NCI-H69 (cell line): ENCODE measurements at regions not wholly inside any gene's neighbourhood (a gene's known extent, or its start where the extent isn't known, plus 50 kb on each side); places are given as distances from the start of the nearest gene placed in this dataset.

ENCODE experiments used
- DNase-seq: peaks from one replicate; lab custom pipeline; 2025; lab: John Stamatoyannopoulos, UW

DNA sequence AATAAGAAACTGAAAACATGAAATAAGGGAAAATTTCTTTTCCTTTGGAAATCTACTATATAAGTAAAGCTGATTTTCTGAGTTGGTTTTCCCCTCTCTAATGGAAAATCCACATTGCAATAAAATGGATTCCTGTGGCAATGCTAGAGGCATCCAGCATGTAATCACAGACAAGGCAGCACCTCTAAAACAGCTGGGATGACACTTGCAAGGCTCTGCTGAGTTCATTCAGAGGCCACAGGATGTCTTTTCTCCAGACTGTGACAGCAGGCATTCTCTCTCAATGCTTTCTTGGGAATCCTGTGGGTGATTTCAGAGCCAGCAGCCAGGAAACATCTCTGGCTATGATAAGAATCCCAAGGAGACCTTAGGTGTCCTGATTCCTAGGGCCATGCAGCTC, 201.3 kb upstream of the BLID start:
- no peak for DNase-seq

DNA sequence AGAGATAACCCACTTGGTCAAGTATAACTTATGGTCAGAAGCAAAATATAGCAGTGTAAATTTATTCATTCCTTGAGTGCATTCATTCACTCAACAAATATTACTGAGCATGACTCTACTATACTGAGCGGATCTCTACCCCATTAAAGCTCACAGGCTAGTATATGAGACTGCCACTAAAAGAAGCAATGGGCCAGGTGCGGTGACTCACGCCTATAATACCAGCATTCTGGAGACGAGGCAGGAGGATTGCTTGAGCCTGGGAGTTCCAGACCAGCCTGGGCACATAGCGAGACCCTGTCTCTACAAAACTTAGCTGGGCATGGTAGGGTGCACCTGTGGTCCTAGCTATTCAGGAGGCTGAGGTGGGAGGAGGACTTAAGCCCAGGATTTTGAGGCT, 197.6 kb upstream of the BLID start:
- no peak for DNase-seq

DNA sequence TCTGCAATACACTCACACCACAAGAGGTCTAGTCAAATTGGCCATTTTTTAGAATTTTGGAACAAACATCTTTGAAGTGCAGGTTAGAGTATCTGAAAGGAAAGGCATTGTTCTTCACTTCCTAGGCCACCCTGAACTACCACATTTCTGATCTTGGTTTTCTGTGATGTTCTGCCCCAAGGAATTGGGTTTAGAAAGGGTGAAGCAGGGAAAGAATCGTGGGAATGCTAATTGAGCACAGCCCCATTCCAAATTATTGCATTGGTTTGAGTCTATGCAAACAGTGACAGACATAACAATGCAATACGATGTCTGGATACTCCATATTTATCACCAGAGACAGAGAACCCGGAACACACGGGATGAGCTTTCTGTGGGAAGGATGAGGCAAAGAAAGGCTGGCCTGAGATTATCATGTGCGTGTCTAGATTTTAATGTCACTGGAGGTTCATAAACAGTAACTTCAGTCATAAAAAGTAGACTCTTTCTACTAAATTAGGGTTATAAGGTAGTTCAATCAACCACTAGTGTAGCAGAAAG, 195.3 kb upstream of the BLID start:
- no peak for DNase-seq

DNA sequence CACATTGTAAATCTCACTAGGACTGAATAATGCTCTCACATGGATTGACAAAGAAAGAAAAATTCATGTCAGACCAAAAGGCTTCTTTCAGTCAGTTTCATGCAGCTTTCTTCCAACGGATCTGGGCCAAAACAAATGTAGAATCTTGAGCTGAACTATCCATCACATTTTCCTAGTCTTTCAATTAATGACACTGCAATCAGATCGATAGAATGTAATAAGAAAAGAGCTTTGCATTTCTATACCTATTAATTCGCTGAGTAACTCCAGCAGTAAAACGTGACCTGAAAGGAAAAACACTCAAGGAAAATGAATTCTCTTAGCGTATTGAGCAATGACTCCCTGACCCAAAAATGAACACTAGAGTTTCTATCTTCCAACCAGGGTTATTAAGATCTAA, 194.8 kb upstream of the BLID start:
- no peak for DNase-seq

DNA sequence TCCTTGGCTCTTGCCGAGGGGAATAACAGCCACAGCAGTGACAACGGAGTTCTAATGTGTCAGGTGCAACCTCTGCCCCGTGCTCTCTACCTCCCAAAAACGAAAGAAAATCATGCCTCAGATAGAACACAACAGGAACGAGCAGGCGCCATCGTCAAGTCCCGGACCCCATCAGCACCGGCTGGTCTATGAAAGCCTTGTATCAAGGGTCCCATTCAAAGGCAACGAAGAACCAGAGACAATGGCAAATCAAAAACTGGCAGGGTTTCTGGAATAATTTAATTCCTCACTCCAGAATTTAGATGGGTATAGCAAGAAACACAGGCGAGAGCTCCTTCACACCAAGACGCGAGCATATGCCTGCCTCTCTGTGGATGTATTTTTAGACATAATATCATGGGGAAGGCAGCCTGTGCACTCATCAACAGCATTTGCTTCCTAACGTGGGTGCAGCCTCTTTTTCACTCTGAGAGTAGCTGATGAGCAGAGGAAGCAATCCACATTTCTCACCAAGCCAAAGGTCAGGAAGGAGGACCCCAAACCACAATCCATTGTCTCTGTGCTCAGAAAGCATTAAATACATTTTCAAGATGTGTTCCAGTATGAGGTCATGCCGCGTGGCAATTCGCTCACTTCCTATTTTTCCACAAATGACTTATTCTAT, 193.4 kb upstream of the BLID start:
- no peak for DNase-seq

- no peak for DNase-seq
Measured at GRCh38 chr11:122308226-122308625, 192.2 kb upstream of the BLID start.

DNA sequence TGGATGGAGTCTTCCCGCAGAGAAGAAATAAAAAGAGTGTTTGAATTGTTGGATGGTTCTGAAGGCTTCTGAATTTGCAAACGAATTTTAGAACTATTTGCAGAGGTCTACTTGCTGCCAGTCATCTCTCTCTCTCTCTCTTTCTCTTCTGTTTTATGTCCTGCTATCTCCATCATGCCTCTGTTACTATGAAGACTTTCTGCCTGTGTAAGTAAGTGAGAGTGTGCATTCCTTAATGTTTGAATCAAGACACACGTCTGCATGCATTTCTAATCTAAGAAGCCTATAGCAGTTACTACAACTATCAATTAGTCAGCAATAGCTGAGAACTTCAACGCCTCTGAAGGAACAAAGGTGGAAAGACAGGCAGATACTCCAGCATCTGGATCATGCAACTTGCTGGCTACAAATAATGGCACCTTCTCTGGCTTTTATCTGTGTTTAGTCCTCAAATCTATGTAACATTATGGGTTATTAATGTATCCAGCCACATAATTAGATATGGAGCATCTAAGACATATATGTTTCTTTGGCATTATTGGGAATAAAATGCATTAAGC, 191.5 kb upstream of the BLID start:
- DNase-seq: no peak

GRCh38 chr11:122306831-122307391, 190.9 kb upstream of the BLID start:
- no peak for DNase-seq

DNA sequence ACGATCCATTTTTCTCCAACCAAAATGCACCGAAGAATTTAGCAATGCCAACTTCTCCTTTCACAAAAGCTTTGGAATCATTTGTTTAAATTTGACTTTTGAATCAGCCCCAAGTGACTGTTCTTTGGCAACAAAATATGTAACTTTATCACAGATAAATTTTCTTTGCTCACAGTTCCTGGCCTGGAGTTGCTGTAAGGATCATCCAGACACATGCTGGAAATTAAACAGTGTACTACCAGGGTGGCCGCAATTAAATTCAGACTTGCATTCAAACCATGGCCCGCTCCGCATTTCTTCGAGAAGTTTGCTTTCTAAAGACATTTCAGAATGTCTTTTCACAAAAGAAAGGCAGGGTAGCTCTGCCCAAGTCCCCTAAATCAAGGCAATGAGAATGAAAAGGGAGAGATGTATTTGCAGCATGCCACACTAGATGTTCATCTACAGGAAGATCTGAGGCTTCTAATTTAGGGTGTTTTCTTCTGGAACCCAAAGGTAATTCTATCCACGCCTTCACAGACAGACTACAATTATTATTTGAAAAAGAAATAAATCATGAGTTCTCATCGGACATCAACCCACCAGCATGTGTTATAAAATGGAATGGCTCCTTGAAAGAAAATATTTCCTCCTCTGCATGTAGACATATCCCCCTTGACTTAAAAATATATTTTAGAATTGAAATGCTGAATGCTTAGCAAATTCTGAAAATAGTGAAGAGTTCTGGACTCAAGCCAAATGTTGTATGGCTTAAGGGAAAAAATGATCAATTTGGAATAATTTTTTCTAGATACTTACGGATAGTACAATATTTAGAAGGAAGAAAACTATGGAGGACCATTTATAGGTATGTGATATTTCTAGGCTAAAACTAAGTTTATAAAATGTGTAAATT, 189.7 kb upstream of the BLID start:
- DNase-seq: no peak

- DNase-seq: no peak
Measured at GRCh38 chr11:122304973-122305372, 189.0 kb upstream of the BLID start.

GRCh38 chr11:122304306-122304705, 188.3 kb upstream of the BLID start:
- DNase-seq: no peak

DNA sequence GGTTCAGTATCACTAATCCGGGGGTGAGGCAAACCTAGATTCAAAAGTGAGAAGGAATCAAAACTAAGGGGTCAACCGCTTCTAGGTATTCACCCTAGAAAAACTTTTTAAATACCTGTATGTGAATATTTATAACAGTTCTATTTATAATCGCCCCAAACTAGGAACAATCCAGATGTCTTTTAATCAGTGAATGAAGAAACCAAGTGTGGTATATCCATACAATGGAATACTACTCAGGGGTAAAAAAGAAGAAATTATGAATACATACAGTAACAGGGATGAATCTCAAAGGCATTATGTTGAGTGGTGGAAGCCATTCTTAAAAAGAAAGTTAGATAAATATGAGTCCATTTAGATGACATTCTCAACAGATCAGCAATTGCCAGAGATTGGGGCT, 178.0 kb upstream of the BLID start:
- DNase-seq: no peak

DNA sequence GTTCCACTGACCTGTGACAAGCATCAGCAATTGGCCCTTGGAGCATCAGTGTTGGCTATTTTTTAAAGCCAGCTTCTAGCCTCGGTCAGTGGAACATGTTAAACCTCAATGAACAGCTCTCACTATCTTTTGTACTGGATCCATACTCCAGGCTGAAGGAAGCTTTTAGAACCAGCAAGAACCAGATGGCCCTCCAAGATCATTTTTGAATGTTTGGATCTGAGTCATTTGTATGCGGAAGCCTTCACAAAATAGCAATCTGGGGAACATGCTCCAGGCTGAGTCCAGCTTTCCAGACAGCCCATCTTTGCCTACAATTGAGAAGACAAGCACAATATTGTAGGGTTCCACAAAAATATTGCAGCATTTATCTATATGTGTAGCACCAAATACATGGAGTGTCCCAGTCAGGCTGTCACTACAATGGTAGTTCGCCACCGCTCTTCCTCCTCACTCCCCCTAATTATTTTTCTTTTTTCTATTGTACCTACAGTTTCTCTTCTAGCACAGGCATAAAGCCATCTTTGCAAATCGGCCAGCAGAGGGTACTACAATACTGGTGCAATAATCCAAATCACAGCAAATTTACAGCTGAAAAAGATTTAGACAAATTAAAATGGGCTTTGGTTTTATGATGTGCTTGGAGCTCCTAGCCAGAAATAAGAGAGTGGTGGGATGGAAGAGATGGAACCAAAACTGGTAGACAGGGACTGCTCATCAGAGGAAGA, 177.4 kb upstream of the BLID start:
- DNase-seq: no peak

GRCh38 chr11:122287401-122287800, 171.4 kb upstream of the BLID start:
- DNase-seq: peak; percentile 86

DNA sequence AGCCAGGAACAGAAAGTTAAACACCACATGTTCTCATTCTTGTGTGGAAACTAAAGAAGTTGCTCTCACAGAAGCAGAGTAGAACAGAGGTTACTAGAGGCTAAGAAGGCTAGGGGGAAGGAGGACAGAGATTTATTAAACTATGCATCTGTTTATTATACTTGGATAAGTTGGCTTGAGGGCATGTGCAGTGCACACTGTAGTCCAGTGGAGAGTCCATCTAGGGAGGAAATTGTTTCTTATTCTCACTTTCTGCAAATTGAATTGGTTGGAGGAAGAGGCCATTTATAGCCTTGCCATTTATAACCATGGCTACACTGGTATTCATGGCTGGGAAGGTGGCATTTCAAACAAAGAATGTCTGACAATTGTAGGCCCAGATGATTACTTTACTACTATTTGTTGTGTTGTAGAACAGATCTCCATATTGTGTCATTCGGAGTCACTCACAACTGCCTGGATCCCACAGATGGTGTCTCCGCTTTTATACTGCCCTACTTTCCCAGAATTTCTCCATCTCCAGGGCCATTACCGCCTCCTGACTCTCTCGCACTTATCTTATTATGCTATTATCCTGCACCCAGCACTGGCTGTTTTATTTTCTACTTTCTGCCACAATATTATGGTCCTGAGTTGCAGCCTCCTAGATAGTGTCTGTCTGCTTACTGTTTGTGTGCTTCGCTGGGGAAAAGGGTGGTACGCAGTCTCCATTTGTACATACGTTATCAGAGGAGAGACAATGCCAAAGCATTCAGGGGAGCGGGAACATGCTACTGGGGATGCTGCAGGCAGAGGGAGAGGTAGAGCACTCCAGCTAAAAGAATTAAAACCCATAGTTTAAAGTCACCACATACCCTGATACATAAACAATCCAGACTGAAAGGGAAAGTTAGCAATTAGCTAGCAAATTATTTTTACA, 169.3 kb upstream of the BLID start:
- DNase-seq: no peak

DNA sequence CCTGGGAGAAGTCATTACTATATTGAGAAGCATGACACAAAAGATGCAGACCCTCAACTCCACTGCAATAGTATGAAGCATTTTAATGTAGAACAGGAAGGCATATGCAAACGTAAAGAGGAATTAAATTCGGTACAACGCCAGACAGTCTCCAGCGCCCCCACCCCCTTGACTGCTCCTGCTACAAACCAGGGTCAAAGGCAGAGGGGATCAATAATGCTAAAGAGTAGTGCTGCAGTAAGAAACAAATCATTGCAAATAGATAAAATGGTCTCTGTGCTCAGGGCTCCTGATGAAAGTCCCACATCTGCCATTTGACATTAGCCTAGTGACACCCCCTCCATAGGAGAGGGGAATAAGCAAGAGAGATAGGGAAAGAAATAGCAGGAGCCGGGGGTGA, 164.9 kb upstream of the BLID start:
- DNase-seq: no peak

DNA sequence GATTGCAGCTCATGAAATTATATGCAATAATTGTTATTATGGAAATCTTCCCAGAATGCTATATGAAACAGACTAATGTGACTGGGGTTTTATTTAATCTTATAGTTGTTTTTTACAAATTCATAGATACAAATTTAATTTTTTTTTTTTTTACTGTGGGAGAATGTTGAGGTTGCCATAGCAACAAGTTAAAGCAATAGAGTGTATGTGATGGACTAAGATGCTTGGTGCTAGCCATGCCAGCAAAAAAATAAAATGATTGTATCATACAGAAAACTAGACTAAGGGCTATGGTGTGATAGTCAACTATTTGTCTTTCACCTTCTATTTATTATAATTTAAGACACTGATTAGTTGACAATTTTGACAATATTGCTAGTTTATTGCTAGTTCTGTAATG, 163.2 kb upstream of the BLID start:
- DNase-seq: no peak

DNA sequence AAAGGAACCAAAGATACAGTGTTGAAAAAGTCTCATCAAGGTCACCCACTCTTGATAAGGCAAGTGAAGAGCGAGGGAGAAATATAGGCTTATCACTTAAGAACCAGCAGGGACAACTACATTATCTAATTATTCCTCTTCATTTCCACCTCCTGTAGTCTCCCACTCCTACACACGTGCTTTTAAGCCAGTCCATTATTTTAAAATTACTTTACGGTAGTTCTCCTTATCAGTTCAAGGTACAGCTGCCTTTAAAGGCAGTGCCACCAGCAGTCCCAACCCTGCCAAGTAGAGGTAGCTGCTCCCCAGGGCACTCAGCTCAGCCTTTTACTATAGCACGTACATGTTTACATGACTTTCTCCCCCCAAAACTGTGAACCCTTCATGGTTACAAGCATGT, 161.5 kb upstream of the BLID start:
- no peak for DNase-seq

- DNase-seq: no peak
Measured at GRCh38 chr11:122276221-122276620, 160.2 kb upstream of the BLID start.

DNA sequence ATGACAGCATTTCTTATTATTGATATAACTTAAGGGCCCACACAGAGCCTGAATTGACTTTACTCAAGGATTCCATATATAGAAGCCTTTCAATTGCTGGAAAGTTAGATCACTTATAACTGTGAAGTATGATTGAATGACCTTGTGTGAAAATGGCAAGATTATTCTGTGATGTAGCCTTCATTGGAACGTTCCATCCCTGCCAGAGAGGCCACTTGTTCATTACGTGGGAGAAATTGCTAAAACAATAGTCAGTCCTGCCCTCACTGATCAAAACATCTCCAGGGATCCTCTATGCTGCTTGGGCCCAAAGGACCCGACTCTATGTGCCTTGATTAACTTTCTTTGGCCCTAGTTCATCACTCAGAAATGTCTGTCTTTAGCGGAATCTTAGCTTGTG, 159.5 kb upstream of the BLID start:
- no peak for DNase-seq
